Gastroesophageal sphincter (tissue), 3 donors: ENCODE measurements at regions not wholly inside any gene's neighbourhood (a gene's known extent, or its start where the extent isn't known, plus 50 kb on each side); places are given as distances from the start of the nearest gene placed in this dataset.

ENCODE experiments used
- EP300 ChIP-seq: sonication (generic); formaldehyde crosslinking; IDR thresholded peaks from one replicate; pipeline ENCODE4 v1.6.1; 2017; ENCODE audit warnings: antibody characterized with exemption, mild to moderate bottlenecking
- TF ChIP-seq, protein P1 (sequence below), 4 experiments: fragments of 200-600 bp in 2 of 4; fragments of 450-650 bp in 2 of 4; sonication (generic) in 1 of 4; IDR thresholded peaks; one replicate each; pipeline ENCODE4 v1.5.1; 2017 to 2019; ENCODE audit warnings: antibody characterized with exemption in 4 of 4, mild to moderate bottlenecking in 2 of 4, moderate library complexity in 2 of 4

DNA sequence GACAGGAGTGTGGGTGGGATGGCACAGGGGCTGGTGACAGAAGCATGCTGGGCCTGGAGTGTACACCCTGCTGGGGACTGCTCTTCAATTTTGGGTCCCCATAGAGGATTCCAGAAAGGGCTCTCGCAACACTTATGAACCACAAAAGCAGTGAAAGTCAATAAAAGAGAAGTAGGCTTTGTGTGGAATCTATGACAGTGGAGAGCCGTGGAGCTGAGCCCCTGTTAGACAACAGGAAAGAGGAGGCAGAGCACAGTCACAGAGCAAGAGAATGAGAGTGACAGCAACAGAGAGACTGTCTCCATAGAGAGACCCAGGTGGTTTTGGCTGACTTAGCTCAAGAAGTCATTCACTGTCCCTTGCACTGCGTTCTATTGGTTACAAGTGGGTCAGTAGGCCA lies 135.1 kb upstream of the ATP6AP2 start:
- TF ChIP-seq, protein P1, sequence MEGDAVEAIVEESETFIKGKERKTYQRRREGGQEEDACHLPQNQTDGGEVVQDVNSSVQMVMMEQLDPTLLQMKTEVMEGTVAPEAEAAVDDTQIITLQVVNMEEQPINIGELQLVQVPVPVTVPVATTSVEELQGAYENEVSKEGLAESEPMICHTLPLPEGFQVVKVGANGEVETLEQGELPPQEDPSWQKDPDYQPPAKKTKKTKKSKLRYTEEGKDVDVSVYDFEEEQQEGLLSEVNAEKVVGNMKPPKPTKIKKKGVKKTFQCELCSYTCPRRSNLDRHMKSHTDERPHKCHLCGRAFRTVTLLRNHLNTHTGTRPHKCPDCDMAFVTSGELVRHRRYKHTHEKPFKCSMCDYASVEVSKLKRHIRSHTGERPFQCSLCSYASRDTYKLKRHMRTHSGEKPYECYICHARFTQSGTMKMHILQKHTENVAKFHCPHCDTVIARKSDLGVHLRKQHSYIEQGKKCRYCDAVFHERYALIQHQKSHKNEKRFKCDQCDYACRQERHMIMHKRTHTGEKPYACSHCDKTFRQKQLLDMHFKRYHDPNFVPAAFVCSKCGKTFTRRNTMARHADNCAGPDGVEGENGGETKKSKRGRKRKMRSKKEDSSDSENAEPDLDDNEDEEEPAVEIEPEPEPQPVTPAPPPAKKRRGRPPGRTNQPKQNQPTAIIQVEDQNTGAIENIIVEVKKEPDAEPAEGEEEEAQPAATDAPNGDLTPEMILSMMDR (IDR thresholded peaks at IDR 0.05) = no peak
- TF ChIP-seq EP300 = no peak
